ENCODE measurements at regions not wholly inside any gene's neighbourhood (a gene's known extent, or its start where the extent isn't known, plus 50 kb on each side); places are given as distances from the start of the nearest gene placed in this dataset.

- no peak for TF ChIP-seq CTCF (IDR thresholded peaks at IDR 0.05; ENCODE audit: low read depth, low read length)
- no peak for DNase-seq
- H3K27me3 ChIP-seq, result no peaks in the 10 kb centered on the region
These were observed 487.7 kb downstream of the MAT2B start for GRCh38 chr5:163993126-163993525.

DNA sequence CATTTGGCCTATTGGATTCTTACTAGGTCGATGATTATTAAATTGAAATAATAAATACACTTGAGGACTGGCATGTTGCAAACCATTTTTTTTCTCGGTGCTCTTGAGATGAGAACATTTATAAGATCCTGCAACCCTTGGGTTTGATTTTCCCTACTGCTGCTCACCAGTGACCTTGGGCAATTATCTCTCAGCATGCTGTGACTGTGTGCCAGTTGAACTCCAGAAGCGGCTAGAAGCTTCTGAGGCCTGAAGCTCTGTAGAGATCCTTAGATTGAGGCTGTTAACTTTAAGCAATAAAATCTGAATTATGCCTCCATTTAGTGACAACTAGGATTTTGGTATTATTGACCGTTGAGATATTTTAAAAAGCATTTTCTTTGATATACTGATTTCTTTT is 489.8 kb downstream of the MAT2B start:
- no peaks in the 10 kb centered on the region; the same call in 1 of the 2 replicates for H3K9me3 ChIP-seq
- H3K4me1 ChIP-seq, result no peaks in the 10 kb centered on the region
- TF ChIP-seq CTCF (IDR thresholded peaks at IDR 0.05; ENCODE audit: low read depth, low read length), result no peak
- H3K4me3 ChIP-seq (ENCODE audit: low read depth, low read length), result no peak overlapping the region
- no peaks in the 10 kb centered on the region for H3K27me3 ChIP-seq
- DNase-seq, result no peak
- H3K36me3 ChIP-seq, result no peaks in the 10 kb centered on the region

More at GRCh38 chr5:163993126-163993525, 487.7 kb downstream of the MAT2B start:
- Histone ChIP-seq H3K9me3 (no peaks in the 10 kb centered on the region; the same call in 1 of the 2 replicates), H3K36me3 (no peaks in the 10 kb centered on the region), H3K4me1 (no peaks in the 10 kb centered on the region), H3K4me3 (ENCODE audit: low read depth, low read length) (no peak overlapping the region)

GRCh38 chr5:163997965-163998364 is 492.5 kb downstream of the MAT2B start:
- no peak for TF ChIP-seq CTCF (IDR thresholded peaks at IDR 0.05; ENCODE audit: low read depth, low read length)
- no peaks in the 10 kb centered on the region for H3K36me3 ChIP-seq
- no peak overlapping the region for H3K4me3 ChIP-seq (ENCODE audit: low read depth, low read length)
- no peaks in the 10 kb centered on the region for H3K4me1 ChIP-seq
- DNase-seq, result no peak
- no peaks in the 10 kb centered on the region; the same call in 1 of the 2 replicates for H3K9me3 ChIP-seq
- H3K27me3 ChIP-seq, result no peaks in the 10 kb centered on the region

DNA sequence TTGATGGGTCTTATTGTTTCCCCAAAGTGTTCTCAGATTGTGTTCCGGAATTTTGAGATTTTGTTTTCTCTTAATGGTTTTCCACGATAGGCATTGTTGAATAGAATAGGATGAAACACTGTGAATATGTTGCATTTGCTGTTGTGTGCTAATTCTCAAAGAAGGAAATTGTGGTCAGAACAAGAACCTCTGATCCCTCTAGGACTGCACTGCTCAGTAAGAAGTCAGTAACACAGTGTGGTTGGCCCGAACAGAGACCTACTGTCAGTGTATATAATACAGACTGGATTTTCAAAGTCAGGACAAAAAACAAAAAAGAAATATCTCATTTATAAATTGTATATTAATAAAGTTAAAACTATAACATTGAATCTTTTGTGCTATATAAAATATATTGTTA is 494.8 kb downstream of the MAT2B start:
- no peaks in the 10 kb centered on the region; the same call in 1 of the 2 replicates for H3K9me3 ChIP-seq
- no peaks in the 10 kb centered on the region for H3K36me3 ChIP-seq
- H3K4me1 ChIP-seq, result no peaks in the 10 kb centered on the region
- no peak for DNase-seq
- no peak for TF ChIP-seq CTCF (IDR thresholded peaks at IDR 0.05; ENCODE audit: low read depth, low read length)
- H3K4me3 ChIP-seq (ENCODE audit: low read depth, low read length), result no peak overlapping the region
- H3K27me3 ChIP-seq, result no peaks in the 10 kb centered on the region

DNA sequence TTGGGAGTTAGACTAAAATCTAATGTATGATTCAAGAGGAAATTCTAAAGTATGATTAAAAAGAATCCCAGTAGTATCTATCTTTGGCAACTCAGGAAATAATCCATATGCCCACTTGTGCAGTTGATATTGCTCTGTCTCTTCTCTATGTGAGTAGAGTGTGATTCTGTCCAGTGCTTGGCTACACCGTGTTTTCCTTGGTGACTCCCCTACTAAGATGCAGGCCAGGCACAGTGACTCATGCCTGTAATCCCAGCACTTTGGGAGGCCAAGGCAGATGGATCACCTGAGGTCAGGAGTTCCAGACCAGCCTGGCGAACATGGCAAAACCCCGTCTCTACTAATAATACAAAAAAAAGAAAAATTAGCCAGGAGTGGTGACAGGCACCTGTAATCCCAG is 495.4 kb downstream of the MAT2B start:
- Histone ChIP-seq H3K36me3 (no peaks in the 10 kb centered on the region), H3K4me1 (no peaks in the 10 kb centered on the region), H3K27me3 (no peaks in the 10 kb centered on the region), H3K9me3 (no peaks in the 10 kb centered on the region; the same call in 1 of the 2 replicates), H3K4me3 (ENCODE audit: low read depth, low read length) (no peak overlapping the region)
- no peak for DNase-seq
- TF ChIP-seq CTCF (IDR thresholded peaks at IDR 0.05; ENCODE audit: low read depth, low read length), result no peak

- no peaks in the 10 kb centered on the region for H3K4me1 ChIP-seq
- no peak for DNase-seq
- TF ChIP-seq CTCF (IDR thresholded peaks at IDR 0.05; ENCODE audit: low read depth, low read length), result no peak
- no peaks in the 10 kb centered on the region for H3K27me3 ChIP-seq
- no peak overlapping the region for H3K4me3 ChIP-seq (ENCODE audit: low read depth, low read length)
- no peaks in the 10 kb centered on the region; the same call in 1 of the 2 replicates for H3K9me3 ChIP-seq
- no peaks in the 10 kb centered on the region for H3K36me3 ChIP-seq
These were observed 496.8 kb downstream of the MAT2B start for GRCh38 chr5:164002214-164002613.

All from BE2C (cell line).